ENCODE measurements at regions not wholly inside any gene's neighbourhood (a gene's known extent, or its start where the extent isn't known, plus 50 kb on each side); places are given as distances from the start of the nearest gene placed in this dataset.

DNA sequence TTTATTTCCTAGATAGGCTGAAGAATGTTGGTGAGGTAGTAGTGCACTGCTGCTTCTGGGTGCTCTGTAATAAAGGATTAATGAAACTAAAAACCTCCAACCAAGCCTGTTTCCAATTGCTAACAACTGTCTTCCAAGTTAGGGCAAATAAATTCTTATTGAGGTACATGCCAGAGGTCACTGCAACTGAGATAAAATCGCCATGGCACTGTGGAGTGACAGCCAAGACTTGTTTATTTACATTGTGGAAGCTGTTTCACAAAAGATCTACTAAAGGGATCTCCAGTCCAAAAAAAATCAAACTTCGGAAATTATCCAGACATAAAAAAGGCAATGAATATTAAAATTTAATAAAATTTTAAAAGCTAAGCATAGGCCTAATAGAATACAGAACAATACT, 65.2 kb downstream of the HYCC1 start:
- TF ChIP-seq, protein P1, sequence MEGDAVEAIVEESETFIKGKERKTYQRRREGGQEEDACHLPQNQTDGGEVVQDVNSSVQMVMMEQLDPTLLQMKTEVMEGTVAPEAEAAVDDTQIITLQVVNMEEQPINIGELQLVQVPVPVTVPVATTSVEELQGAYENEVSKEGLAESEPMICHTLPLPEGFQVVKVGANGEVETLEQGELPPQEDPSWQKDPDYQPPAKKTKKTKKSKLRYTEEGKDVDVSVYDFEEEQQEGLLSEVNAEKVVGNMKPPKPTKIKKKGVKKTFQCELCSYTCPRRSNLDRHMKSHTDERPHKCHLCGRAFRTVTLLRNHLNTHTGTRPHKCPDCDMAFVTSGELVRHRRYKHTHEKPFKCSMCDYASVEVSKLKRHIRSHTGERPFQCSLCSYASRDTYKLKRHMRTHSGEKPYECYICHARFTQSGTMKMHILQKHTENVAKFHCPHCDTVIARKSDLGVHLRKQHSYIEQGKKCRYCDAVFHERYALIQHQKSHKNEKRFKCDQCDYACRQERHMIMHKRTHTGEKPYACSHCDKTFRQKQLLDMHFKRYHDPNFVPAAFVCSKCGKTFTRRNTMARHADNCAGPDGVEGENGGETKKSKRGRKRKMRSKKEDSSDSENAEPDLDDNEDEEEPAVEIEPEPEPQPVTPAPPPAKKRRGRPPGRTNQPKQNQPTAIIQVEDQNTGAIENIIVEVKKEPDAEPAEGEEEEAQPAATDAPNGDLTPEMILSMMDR (IDR thresholded peaks at IDR 0.05): no peak
- TF ChIP-seq USF1 (CRISPR knock-in tag; IDR thresholded peaks at IDR 0.05): no peak
- TF ChIP-seq JUN (CRISPR knock-in tag; IDR thresholded peaks at IDR 0.05): no peak
- no peak for TF ChIP-seq ZNF232 (CRISPR knock-in tag; IDR thresholded peaks at IDR 0.05)
- TF ChIP-seq KAT7 (CRISPR knock-in tag; IDR thresholded peaks at IDR 0.05; ENCODE audit: borderline replicate concordance): no peak
- no peak for TF ChIP-seq NR1H2 (CRISPR knock-in tag; IDR thresholded peaks at IDR 0.05)
- TF ChIP-seq PRRX2 (CRISPR knock-in tag; IDR thresholded peaks at IDR 0.05): no peak
- TF ChIP-seq ZSCAN18 (CRISPR knock-in tag; IDR thresholded peaks at IDR 0.05): no peak
- TF ChIP-seq, protein P2, sequence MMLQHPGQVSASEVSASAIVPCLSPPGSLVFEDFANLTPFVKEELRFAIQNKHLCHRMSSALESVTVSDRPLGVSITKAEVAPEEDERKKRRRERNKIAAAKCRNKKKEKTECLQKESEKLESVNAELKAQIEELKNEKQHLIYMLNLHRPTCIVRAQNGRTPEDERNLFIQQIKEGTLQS (CRISPR knock-in tag; conservative IDR thresholded peaks at IDR 0.05): no peak
- no peak for TF ChIP-seq HMGA2 (CRISPR knock-in tag; IDR thresholded peaks at IDR 0.05)
- TF ChIP-seq FOXJ3 (CRISPR knock-in tag; IDR thresholded peaks at IDR 0.05; ENCODE audit: borderline replicate concordance): no peak
- TF ChIP-seq, protein P3, sequence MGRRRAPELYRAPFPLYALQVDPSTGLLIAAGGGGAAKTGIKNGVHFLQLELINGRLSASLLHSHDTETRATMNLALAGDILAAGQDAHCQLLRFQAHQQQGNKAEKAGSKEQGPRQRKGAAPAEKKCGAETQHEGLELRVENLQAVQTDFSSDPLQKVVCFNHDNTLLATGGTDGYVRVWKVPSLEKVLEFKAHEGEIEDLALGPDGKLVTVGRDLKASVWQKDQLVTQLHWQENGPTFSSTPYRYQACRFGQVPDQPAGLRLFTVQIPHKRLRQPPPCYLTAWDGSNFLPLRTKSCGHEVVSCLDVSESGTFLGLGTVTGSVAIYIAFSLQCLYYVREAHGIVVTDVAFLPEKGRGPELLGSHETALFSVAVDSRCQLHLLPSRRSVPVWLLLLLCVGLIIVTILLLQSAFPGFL (CRISPR knock-in tag; IDR thresholded peaks at IDR 0.05; ENCODE audit: borderline replicate concordance): no peak
